NCI-H146 treated with DMSO at 0.1 percent for 48 hours (cell line): ENCODE measurements at regions not wholly inside any gene's neighbourhood (a gene's known extent, or its start where the extent isn't known, plus 50 kb on each side); places are given as distances from the start of the nearest gene placed in this dataset.
"Not testable (repeated sequence)": the region's sequence is repeated elsewhere in the genome, so short reads cannot be mapped to it uniquely, and the experiment has no call there.

Experiments
- DNase-seq: peaks from one replicate; lab custom pipeline; 2025; ENCODE audit not compliant: unreplicated experiment; lab: John Stamatoyannopoulos, UW

DNA sequence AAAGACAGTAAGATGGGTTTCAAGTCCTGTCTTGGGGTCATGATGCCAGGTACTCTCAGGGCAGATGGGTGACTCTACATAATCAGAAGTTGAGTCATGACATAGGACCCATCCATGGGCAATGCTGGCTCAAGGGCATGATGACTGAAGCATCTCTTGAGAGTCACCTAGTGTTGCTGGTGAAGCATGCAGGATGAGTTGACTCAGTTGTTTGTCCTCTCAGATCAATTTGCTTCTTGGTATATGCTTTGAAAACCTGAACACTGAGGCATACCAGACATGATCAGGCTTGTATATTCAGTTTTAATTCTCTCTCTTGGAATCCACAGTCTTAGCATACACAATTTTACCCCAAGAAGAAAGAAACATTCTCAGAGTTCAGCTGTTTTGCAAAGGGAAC, 658.9 kb upstream of the NXPH2 start:
- no peak for DNase-seq

DNA sequence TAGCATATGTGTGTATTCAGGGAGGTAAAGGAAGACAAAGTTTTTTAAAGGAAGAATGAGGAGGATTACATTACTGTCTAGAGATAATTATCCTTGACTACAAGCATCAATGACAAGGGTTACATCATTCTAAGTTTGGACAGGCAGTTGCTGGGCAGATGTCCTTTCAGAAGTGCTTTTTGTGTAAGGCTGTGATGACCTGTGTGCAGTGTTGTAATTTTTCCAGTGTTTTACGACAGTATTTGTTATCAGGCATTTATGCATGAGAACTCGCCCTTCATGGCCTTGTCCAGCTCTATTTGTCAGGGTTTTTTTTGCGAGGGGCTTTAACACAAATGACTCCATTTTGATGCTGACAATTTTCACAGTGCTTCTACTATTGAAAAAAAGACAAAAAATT, 658.3 kb upstream of the NXPH2 start:
- peak; percentile 13 for DNase-seq

DNA sequence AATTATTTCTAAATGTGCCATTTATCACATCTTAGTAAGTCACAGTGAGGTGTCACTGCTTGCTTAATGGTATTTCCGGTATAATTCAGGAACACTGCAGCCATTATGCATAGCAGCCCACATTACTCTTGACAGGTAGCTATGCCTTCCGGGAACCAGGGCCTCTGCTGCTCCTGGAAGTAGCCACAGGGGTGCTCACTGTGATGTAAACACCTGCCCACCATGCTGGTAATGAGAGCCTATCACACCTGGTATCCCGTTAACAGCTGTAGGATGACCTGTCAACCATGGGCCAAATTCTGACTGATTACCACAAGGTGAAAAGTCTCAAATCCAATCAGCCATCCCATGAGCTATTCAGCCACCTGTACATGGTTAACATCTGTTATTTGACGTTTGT, 647.0 kb upstream of the NXPH2 start:
- no peak for DNase-seq

DNA sequence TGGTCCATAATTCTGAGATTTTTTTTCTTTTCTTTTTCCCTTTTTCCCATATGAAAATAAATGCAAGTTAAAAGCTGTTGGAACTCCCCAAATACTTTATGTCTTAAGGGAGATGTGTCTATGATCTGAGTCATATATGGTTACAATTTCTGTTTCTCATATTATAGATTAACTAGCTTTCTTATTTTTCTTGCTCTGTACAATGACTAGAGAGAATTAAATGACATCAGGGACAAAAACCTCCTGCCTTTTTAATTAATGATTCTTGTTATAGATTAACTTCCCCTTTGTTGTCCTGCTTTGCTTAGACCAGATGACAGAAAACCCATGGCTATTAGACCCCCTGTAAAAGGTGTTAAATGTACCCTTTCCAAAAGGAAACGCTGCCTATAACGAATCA, 643.9 kb upstream of the NXPH2 start:
- no peak for DNase-seq

DNA sequence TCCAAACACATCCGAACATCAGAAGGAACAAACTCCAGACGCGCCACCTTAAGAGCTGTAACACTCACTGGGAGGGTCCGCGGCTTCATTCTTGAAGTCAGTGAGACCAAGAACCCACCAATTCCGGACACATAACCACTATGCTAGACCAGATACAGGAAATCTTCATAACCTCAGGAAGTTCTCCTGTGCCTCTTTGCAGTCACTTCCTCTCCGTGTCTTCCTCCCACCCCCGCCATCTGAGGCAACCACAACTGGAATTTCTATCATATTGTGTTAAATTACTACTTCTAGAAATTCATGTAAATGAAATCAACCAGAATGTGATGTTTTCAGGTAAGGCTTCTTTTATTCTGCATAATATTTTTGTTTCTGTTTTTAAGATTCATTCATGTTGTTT, 631.0 kb upstream of the NXPH2 start:
- DNase-seq: no peak

DNA sequence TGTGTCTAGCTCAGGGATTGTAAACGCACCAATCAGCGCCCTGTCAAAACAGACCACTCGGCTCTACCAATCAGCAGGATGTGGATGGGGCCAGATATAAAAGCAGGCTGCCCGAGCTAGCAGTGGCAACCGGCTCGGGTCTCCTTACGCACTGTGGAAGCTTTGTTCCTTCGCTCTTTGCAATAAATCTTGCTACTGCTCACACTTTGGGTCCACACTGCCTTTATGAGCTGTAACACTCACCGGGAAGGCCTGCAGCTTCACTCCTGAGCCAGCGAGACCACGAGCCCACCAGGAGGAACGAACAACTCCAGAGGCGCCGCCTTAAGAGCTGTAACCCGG, 630.6 kb upstream of the NXPH2 start:
- not testable (repeated sequence) for DNase-seq

DNA sequence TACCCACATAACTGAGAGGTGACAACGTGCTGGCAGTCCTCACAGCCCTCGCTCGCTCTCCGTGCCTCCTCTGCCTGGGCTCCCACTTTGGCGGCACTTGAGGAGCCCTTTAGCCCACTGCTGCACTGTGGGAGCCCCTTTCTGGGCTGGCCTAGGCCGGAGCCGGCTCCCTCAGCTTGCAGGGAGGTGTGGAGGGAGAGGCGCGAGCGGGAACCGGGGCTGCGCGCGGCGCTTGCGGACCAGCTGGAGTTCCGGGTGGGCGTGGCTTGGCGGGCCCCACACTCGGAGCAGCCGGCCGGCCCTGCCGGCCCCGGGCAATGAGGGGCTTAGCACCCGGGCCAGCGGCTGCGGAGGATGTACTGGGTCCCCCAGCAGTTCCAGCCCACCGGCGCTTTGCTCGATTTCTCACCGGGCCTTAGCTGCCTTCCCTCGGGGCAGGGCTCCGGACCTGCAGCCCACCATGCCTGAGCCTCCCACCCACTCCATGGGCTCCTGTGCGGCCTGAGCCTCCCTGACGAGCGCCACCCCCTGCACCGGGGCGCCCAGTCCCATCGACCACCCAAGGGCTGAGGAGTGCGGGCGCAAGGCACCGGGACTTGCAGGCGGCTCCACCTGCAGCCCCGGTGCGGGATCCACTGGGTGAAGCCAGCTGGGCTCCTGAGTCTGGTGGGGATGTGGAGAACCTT, 630.1 kb upstream of the NXPH2 start:
- DNase-seq: not testable (repeated sequence)

DNA sequence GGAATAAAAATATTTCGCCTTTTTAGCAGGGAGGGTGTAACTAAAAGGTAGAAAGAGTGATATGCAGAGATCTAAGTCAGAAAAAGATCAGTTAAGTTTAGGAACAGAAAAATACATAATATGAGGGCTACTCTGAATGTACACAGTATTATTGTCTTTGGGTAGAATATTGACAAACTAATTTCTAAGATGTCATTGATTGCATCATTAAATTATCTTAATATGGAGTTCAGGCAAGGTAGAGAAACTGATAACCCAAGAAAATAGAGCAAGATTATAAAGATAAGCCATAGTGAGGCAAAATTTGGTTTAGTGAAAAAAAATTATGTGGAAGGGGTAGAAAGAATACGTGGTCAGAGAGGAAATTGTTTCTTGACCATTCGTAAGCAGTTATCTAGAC, 629.0 kb upstream of the NXPH2 start:
- DNase-seq: no peak

DNA sequence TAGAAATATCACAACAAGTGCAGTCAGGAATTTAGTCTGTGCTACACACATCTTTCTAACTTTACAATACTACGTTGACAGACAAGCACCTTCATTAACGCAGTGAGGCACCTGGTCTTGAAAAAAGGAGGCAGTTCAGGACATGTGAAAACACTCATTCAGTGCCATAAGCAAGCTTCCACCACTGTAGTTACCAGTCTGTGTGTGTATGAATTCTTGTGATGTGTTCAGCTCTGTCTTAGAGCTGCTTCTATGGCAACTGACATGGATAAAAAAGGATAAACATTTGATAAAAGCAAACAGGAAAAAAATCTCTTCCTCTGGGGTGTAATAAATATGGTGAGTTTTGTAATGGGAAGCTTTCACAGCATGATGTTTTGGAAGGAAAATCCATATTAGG, 623.8 kb upstream of the NXPH2 start:
- DNase-seq: peak; percentile 12

DNA sequence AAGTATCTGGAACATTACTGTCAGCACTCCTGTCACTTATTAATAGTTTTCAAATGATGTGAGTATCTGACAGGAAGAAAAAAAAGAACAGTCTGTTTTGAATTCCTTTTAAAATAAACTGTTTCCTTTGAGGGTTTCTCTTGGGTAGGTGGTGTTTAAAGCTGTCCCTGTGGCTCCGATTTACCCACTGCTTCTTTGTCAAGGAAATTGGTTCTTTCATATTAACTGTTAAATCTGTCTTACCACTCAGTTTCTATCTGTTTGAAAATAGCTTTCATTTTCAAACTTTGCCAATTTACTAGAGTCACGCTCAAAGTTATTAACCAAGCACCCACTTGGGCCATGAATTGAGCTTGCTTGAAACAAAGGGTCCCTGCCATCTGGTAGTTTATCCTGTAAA, 614.6 kb upstream of the NXPH2 start:
- DNase-seq: no peak

DNA sequence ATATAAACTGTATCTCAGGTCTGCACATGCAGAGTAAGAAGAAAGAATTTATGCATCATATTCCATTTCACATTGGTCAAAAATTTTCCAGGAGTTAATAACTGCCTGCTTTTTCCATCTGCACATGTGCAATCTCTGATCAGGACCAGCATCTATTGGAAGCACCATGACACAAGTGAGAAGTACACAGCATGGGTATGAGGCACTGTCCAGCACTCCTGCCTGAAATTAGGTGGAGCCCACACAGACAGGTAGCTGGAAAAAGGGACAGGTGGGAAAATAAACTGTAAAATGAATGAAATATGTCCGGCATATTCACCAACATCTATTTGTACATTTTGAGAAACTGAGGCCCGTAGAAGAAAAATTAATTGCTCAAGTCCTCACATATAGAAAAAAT, 609.2 kb upstream of the NXPH2 start:
- DNase-seq: no peak

DNA sequence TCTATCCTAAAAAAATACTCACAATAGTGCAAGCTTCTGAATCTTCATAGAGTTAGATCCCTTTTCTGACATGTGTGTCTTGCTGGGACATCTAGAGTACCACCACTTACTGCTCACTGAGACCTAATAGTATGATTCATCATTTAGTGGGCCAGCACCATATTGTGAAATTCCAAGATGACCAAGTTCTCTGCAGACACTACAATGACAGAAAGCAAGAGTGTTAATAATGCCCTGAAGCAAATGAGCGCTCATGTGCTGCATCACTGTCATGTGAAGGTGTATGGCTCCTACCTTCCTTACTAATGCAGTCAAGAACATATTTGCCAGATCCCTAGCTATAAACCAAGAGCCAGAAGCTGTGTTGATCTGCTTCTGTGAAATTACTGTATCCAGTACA, 606.2 kb upstream of the NXPH2 start:
- no peak for DNase-seq

DNA sequence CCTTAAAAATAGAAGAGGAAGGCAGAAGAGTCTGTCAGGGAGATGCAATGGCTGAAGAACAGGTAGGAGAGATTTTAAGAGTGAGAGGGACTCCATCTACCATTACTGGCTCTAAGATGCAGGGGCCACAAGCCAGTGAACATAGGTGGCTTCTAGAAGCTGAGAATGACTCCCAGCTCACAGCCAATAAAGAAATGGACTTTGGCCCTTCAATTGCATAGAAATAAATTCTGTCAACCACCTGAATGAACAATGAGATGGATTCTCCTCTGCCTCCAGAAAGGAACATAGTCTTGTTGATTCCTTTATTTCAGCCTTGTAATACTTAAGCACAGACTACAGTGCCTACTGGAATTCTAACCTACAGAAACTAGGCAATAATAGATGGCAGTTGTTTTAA, 603.3 kb upstream of the NXPH2 start:
- no peak for DNase-seq

DNA sequence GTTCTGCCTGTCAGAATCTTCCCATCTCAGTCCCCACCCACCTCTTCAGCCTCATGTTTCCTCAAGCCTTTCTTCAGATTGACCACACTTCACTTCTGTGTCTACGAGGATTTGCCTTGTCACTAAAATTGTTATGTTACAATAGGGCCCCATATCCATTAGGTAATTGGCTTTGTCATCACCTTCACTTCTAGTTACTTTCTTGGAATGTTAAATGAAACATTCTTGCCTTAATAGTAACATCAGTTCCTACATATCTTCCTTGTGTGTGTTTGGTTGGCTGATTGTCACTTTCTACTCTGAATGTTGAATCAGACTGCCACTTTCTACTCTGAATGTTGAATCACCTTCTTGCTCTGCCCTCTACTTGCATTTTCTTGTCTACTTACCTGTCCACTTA, 599.9 kb upstream of the NXPH2 start:
- no peak for DNase-seq

DNA sequence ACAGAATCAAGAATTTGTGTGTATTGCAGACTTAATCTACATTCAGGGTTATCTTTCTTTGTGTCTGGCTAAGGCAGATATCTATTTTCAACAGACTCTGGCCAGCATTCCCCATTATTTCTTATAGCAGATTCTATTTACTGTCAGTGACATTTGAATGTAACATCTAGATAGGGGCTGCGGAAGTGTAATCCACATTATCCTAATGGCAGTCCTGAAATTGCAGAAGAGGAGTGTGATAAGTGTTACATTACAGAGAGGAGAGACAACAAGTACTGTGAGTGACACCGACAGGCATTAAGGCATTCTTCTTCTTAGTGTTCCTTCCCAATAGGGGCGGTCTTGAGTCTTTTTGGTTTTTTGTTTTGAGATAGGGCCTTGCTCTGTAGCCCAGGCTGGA, 598.2 kb upstream of the NXPH2 start:
- no peak for DNase-seq

DNA sequence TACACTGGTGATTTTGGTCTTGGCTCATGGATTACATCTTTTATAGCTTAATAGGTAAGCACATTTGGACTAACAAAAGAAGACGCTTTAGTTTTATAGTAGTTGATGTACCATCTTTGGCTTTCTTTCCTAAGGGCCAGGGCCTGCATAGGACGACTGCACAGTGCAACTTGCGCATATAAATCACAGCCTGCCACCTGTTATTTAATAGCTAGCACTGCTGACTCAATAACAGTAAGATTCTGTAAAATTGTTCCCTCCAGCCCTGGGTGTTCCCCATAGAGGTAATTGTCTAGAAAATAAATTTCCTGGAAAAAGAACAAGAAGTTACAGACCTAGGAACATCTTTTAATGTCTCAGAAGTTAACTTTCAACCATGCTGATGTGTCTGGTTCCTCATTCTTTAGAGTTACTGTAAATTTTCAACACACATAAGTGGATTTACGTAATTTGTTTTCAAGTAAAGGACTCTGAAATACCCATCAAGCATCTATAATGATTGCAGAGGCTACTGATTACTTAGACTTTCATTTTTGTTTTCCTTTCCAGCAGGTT, 594.2 kb upstream of the NXPH2 start:
- no peak for DNase-seq

DNA sequence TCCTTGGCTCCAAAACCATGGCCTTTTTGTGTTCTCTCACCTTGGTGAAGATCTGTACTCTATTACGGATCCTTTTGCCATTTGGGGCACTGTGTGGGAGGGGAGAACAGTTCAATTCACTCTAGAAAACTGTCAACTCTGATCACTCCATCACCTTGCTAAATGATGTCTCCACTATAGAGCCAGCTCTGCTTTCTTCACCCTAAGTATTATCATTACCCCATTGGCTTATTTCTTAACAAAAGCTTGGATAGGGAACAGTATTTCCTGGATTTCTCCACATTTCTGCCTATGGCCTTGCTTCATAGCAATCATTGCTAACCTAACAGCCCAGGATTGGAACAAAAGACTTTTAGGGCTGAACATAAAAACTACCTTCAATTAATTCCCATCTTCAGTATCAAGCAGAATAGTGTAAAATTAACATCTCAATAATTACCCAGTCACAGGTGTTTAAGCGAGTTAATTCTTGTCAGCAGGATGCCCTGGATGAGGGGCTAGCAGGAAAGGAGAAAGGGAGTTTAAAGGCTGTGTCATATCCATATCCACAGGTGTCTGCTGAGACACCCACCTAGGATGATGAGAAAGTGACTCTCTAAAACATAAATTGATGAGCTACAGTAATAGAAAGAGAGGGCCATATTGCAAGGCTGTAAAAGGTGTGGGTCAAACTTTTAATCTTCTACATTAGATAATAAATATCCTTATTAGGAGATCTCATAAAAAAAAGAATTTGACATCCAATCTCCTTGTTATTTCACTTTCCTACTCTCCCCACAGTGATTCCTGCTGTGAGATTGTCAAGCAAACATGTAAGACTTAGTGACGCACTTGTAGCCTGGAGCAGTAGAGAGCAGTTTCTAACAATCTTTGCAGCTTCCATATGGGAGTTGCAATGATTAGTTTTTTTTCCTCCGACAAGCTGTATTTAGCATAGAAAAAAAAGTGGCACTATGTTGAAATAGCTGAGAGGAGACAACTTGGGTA, 589.5 kb upstream of the NXPH2 start:
- peak; percentile 95 for DNase-seq

DNA sequence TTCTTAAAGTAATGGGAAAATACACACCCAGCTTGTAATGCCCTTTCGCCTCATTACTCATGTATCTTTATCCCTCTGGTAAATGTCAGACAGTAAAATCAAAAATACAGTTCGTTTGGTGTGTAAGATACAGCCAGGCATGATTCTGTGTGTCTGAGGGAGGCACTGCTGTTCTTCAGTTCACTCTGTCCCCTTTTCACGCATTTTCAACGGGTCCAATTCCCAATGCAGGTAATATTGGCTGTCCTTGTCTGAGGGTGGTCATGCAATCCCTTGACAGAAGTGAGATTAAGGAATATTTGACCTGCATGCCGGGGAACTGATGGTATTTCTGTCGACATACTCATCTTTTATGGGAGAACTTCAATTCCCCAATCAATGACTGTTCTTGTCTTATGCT, 587.2 kb upstream of the NXPH2 start:
- no peak for DNase-seq

DNA sequence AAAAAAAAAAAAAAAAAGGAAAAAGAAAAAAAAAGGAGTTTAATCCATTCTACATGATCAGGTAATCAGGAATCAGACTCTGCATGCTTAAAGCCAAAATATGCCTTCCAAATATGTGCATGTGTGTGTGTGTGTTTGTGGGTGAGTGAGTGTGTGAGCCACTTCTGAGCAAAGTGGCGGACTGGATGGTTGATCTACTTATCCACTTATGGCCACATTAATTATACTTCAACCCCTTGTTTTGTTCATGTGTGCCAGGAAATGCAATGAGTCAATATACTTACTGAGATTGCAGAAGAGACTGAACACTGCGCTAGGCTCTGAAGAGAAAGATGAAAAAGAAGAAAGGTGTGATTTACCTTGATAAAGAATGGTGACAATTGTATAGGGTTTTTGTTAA, 586.5 kb upstream of the NXPH2 start:
- DNase-seq: no peak

DNA sequence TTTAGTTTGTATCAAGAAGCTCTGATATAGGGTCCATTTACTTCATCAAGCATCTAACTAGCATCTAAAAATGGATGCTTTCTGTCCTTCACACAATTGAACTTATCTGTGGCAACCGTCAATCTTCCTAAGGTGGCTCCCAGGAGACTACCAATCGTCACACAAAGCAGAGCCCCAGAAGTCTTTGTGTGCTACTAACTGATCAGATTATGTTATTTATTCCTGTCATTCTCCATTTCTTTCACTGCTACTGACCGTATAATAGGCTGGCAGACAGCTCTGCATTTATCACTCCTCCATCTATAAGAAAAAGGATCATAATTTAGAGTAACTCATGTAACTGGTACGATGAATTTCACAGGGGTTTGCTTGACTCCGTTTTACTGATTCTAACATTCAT, 585.0 kb upstream of the NXPH2 start:
- DNase-seq: no peak

DNA sequence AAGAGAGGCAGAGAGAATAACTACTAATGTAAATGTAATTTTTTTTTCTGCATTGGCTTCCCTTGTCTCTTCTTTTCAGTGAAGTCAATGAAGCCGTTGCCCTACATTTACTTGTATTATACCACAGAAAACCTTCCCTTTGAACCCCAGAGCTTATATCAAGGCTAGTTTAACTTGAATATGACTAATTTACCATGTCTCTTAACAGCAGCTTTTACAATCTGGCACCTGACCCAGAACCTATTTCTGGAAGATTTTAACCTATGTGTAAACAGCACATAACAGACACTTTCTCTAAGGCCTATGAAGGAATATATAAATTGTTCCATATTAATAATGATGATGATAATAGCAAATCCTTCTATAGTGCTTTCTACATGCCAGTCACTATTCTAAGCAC, 580.5 kb upstream of the NXPH2 start:
- DNase-seq: no peak

DNA sequence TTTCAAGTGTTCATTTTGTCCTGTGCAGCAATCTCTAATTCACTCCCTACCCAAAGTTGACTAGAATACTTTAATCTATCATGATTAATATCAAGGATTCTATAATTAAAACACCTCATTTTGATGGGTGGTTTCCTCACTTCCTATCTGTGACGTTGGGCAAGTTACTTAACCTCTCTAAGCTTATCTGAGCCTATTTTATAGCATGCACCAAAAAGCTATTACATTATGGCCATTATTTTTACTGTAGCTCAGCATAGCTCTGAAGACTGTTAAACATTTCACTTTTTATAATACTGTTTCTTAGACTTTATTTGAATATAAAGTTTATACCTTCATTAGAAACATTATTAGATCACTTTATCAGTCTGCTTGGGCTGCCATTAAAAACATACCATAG, 579.6 kb upstream of the NXPH2 start:
- no peak for DNase-seq
